K562 (cell line): ENCODE measurements at regions not wholly inside any gene's neighbourhood (a gene's known extent, or its start where the extent isn't known, plus 50 kb on each side); places are given as distances from the start of the nearest gene placed in this dataset.

Experiments
- ATAC-seq: fragments of 200-7000 bp; cut with Tn5 transposase; 3 replicates; pipeline ENCODE4 v1.9.1; 2020; ENCODE audit warnings: moderate library complexity
- BruUV-seq: library from RNA; stranded (reverse); fragments of 400-500 nt; replicated peaks from 2 replicates; lab custom pipeline; 2021; lab: Mats Ljungman, UMichigan
- CTCF ChIA-PET: fragments of 300-600 bp; formaldehyde crosslinking; extraction: SDS; loops from one replicate; lab custom pipeline; 2021; ENCODE audit warnings: low intra/inter-chr PET ratio; lab: Yijun Ruan, JAX
- POLR2A ChIA-PET: fragments of 300-600, 350-650 bp; sonication (Branson Sonifier 250); formaldehyde crosslinking; extraction: SDS; loops from one replicate; lab custom pipeline; 2021; ENCODE audit warnings: antibody characterized with exemption, inconsistent platforms; lab: Yijun Ruan, JAX
- DNase-seq, 4 experiments: peaks; one replicate each; pipeline versions ENCODE4 v3.0.0 to v3.0.0-alpha.2; 2011 to 2018; ENCODE audit warnings: low spot score in 3 of 4, mixed read lengths in 3 of 4; ENCODE audit errors: extremely low read depth in 1 of 4
- FAIRE-seq: peaks from 2 replicates; lab custom pipeline; 2011; peaks lifted over from hg19 to GRCh38; lab: Jason Lieb, UNC
- H2AFZ ChIP-seq: 2 replicates; pipeline ENCODE4 v1.6.0; 2011; ENCODE audit warnings: low read depth, low read length, control low read depth, inconsistent platforms
- H3K27ac ChIP-seq: fragments of 200-600 bp; 3 replicates; pipeline ENCODE4 v1.8.0; 2011; ENCODE audit warnings: low read depth, mild to moderate bottlenecking, control low read depth, inconsistent platforms, low read length, moderate library complexity, mixed read lengths; ENCODE audit errors: extremely low read depth
- H3K27me3 ChIP-seq, 2 experiments: fragments of 300-600 bp in 1 of 2; 2 replicates in 1 of 2; 3 replicates in 1 of 2; pipeline versions ENCODE4 v1.6.0 to v1.8.0; 2011; ENCODE audit warnings: inconsistent platforms in 2 of 2, low read length in 2 of 2, mild to moderate bottlenecking in 1 of 2, mixed read lengths in 1 of 2, moderate library complexity in 1 of 2; ENCODE audit not compliant: control insufficient read depth in 2 of 2, insufficient read depth in 2 of 2
- H3K36me3 ChIP-seq: fragments of 300-600 bp; 3 replicates; pipeline ENCODE4 v1.8.0; 2011; ENCODE audit warnings: mild to moderate bottlenecking, low read length, inconsistent platforms; ENCODE audit not compliant: control insufficient read depth, insufficient read depth
- H3K4me1 ChIP-seq, 2 experiments: fragments of 200-600 bp in 1 of 2; replicated peaks in 1 of 2; 2 replicates in 1 of 2; 3 replicates in 1 of 2; pipeline versions ENCODE4 v1.5.1 to v1.8.0; 2011; ENCODE audit warnings: inconsistent platforms in 2 of 2, low read length in 2 of 2, mild to moderate bottlenecking in 1 of 2, mixed read lengths in 1 of 2, moderate library complexity in 1 of 2; ENCODE audit not compliant: control insufficient read depth in 2 of 2, insufficient read depth in 2 of 2
- H3K4me2 ChIP-seq: 2 replicates; pipeline ENCODE4 v1.6.1; 2011; ENCODE audit warnings: low read length, control low read depth, inconsistent platforms, mixed read lengths; ENCODE audit not compliant: insufficient read depth
- H3K4me3 ChIP-seq: fragments of 200-600 bp; sonication (generic), shearing (Covaris generic); 2 replicates; pipeline ENCODE4 v1.5.1; 2016; ENCODE audit warnings: control low read depth, inconsistent platforms
- H3K79me2 ChIP-seq: fragments of 200-600 bp; 3 replicates; pipeline ENCODE4 v1.8.0; 2011; ENCODE audit warnings: low read length, inconsistent platforms; ENCODE audit not compliant: control insufficient read depth, insufficient read depth
- H3K9ac ChIP-seq, 2 experiments: 2 replicates each; pipeline versions ENCODE4 v1.6.0 to v1.6.1; 2011; ENCODE audit warnings: low read depth in 2 of 2, low read length in 2 of 2, control low read depth in 1 of 2, inconsistent platforms in 1 of 2, mild to moderate bottlenecking in 1 of 2, mixed read lengths in 1 of 2; ENCODE audit not compliant: insufficient read depth in 1 of 2
- H3K9me1 ChIP-seq: one replicate; pipeline ENCODE4 v1.6.0; 2011; ENCODE audit warnings: inconsistent platforms, mild to moderate bottlenecking, low read length, moderate library complexity; ENCODE audit not compliant: control insufficient read depth, insufficient read depth
- H3K9me3 ChIP-seq: replicated peaks from 2 replicates; pipeline ENCODE4 v1.5.1; 2011; ENCODE audit warnings: low read depth, low read length, inconsistent platforms; ENCODE audit not compliant: control insufficient read depth, insufficient read depth
- H4K20me1 ChIP-seq: replicated peaks from 2 replicates; pipeline ENCODE4 v1.6.1; 2011; ENCODE audit warnings: low read length, inconsistent platforms, mixed read lengths; ENCODE audit not compliant: control insufficient read depth, insufficient read depth
- AFF1 ChIP-seq, 2 experiments: fragments of 450-650 bp; IDR thresholded peaks; 2 replicates each; pipeline ENCODE4 v1.6.1; 2018; ENCODE audit warnings: mild to moderate bottlenecking in 2 of 2, low read depth in 1 of 2; ENCODE audit not compliant: partially characterized antibody in 2 of 2
- WGBS: fragments of 100-300 bp; shearing (Covaris generic); methylation state at CpG from one replicate; pipeline ENCODE4 v1.1.6; 2016; ENCODE audit warnings: low coverage, mixed read lengths; ENCODE audit not compliant: insufficient coverage; ENCODE audit errors: missing lambda C conversion rate; 5-methylcytosine and 5-hydroxymethylcytosine counted together
- in situ Hi-C: fragments of 300-500 bp; cut with MboI; formaldehyde crosslinking; loops from 4 replicates; pipeline ENCODE4 v1.15.0; 2018; ENCODE audit warnings: inconsistent platforms, mixed read lengths
- intact Hi-C: fragments of 100-400 bp; cut with micrococcal nuclease; formaldehyde crosslinking; loops from 2 replicates; pipeline ENCODE4 v1.14.2; 2022
- TF ChIP-seq, protein P1 (sequence below): fragments of 250-450 bp; sonication (Bioruptor Pico); IDR thresholded peaks from 2 replicates; pipeline ENCODE4 v1.8.0; 2022; ENCODE audit warnings: inconsistent platforms

- no peaks in the 10 kb centered on the region for H4K20me1 ChIP-seq
- H3K9me3 ChIP-seq: 0 out of 2 replicates have a peak, but pooled peaks cover 2% of the 10 kb centered on the region
- H3K4me3 ChIP-seq: no peak overlapping the region
- ATAC-seq: no peak
- H3K9me1 ChIP-seq: no peaks in the 10 kb centered on the region
- in situ Hi-C loops (no loop called here), intact Hi-C loops (no loop called here)
- H2AFZ ChIP-seq: no peak overlapping the region
- ChIA-PET CTCF (no interaction called here), POLR2A (no interaction called here)
- H3K27me3 ChIP-seq: no peaks in the 10 kb centered on the region; a peak in 1 of 5 replicates
- no peak overlapping the region for H3K4me2 ChIP-seq
- no TSS peak for BruUV-seq
- H3K9ac ChIP-seq: no peak overlapping the region
- FAIRE-seq: no peak
- no peaks in the 10 kb centered on the region for H3K79me2 ChIP-seq
- H3K4me1 ChIP-seq: no peaks in the 10 kb centered on the region
- no peak for DNase-seq
- no peak overlapping the region for H3K27ac ChIP-seq
- WGBS: 0% methylated on average over 2 of the region's 2 CpGs
- no peak for TF ChIP-seq AFF1 (IDR thresholded peaks at IDR 0.05; ENCODE audit: low read depth in 1 of 2, partially characterized antibody in 2 of 2)
- TF ChIP-seq, protein P1, sequence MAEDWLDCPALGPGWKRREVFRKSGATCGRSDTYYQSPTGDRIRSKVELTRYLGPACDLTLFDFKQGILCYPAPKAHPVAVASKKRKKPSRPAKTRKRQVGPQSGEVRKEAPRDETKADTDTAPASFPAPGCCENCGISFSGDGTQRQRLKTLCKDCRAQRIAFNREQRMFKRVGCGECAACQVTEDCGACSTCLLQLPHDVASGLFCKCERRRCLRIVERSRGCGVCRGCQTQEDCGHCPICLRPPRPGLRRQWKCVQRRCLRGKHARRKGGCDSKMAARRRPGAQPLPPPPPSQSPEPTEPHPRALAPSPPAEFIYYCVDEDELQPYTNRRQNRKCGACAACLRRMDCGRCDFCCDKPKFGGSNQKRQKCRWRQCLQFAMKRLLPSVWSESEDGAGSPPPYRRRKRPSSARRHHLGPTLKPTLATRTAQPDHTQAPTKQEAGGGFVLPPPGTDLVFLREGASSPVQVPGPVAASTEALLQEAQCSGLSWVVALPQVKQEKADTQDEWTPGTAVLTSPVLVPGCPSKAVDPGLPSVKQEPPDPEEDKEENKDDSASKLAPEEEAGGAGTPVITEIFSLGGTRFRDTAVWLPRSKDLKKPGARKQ: no peak
- no peaks in the 10 kb centered on the region for H3K36me3 ChIP-seq
These were observed 488.8 kb downstream of the IRS2 start for GRCh38 chr13:109297628-109298027.
